ENCODE measurements at regions not wholly inside any gene's neighbourhood (a gene's known extent, or its start where the extent isn't known, plus 50 kb on each side); places are given as distances from the start of the nearest gene placed in this dataset.

- peaks cover 0 to 3% (median 0%) of the 10 kb centered on the region in 3 experiments; a peak in 1 of 7 replicates for H3K36me3 Mint-ChIP-seq (ENCODE audit: insufficient read depth in 1 of 3, low read depth in 3 of 3)
- Histone ChIP-seq H2BK15ac (ENCODE audit: low read depth, low read length) (no peak overlapping the region), H3K4me2 (ENCODE audit: insufficient read depth, insufficient read length, low read length) (no peak overlapping the region), H2AFZ (ENCODE audit: low read length) (no peak overlapping the region), H3K9ac (ENCODE audit: extremely low read depth, insufficient read length, low read length) (no peak overlapping the region), H4K91ac (ENCODE audit: insufficient read length, low read depth, low read length) (no peak overlapping the region), H2BK20ac (ENCODE audit: low read depth, low read length, poor library complexity, severe bottlenecking) (no peak overlapping the region), H2BK120ac (ENCODE audit: low read depth, low read length, poor library complexity, severe bottlenecking) (no peak overlapping the region), H3T11ph (ENCODE audit: low read length) (no peak overlapping the region), H3K79me2 (ENCODE audit: insufficient read depth, low read length) (no peaks in the 10 kb centered on the region), H4K5ac (ENCODE audit: insufficient read length, low read depth, low read length) (no peak overlapping the region), H3K23ac (ENCODE audit: insufficient read length, low read depth, low read length) (no peak overlapping the region), H3K27me3 (ENCODE audit: insufficient read depth, low read length) (no peaks in the 10 kb centered on the region), H3K14ac (ENCODE audit: insufficient read depth, low read length) (no peak overlapping the region), H3K9me3 (ENCODE audit: control insufficient read depth, low read depth, low read length) (no peaks in the 10 kb centered on the region), H3K4ac (ENCODE audit: low read depth, low read length) (no peak overlapping the region), H3K27ac (ENCODE audit: insufficient read length, low read depth, low read length) (no peak overlapping the region), H2BK5ac (ENCODE audit: insufficient read length, low read length) (no peak overlapping the region), H3K79me1 (ENCODE audit: insufficient read depth, low read depth, low read length, poor library complexity, severe bottlenecking) (no peaks in the 10 kb centered on the region), H4K20me1 (ENCODE audit: control insufficient read depth, insufficient read depth, insufficient read length) (no peaks in the 10 kb centered on the region), H3K4me1 (ENCODE audit: insufficient read depth, low read length) (no peaks in the 10 kb centered on the region), H2AK5ac (ENCODE audit: insufficient read length, low read length) (no peak overlapping the region), H3K56ac (ENCODE audit: insufficient read length, low read depth, low read length) (no peak overlapping the region), H3K18ac (ENCODE audit: insufficient read length, low read depth, low read length) (no peak overlapping the region), H2BK12ac (ENCODE audit: insufficient read length, low read depth, low read length) (no peak overlapping the region), H3K23me2 (ENCODE audit: insufficient read length, low read depth, low read length, poor library complexity, severe bottlenecking) (no peaks in the 10 kb centered on the region), H4K8ac (replicated peaks; ENCODE audit: insufficient read length, low read depth, low read length) (no peak overlapping the region)
- H3K27ac Mint-ChIP-seq: no peak overlapping the region
- peaks cover 8 to 9% of the 10 kb centered on the region in 2 experiments for H3K4me1 Mint-ChIP-seq
- DNase-seq: no peak
- TF ChIP-seq CTCF (conservative IDR thresholded peaks at IDR 0.05): no peak
- H3K27me3 Mint-ChIP-seq (ENCODE audit: low read depth): no peaks in the 10 kb centered on the region; the same call in 1 of the 2 replicates
- no CpG with 5 or more reads among the region's 2 CpGs for WGBS (ENCODE audit: extremely low coverage, insufficient read length, low lambda C conversion rate)
- no peak overlapping the region for H3K4me3 Mint-ChIP-seq
- H3K9me3 Mint-ChIP-seq: no peaks in the 10 kb centered on the region; a peak in 1 of 5 replicates
These were observed 365.4 kb upstream of the ATP2B1 start for GRCh38 chr12:90074086-90074485.

All from H9 (cell line).